ENCODE measurements at regions not wholly inside any gene's neighbourhood (a gene's known extent, or its start where the extent isn't known, plus 50 kb on each side); places are given as distances from the start of the nearest gene placed in this dataset.

DNA sequence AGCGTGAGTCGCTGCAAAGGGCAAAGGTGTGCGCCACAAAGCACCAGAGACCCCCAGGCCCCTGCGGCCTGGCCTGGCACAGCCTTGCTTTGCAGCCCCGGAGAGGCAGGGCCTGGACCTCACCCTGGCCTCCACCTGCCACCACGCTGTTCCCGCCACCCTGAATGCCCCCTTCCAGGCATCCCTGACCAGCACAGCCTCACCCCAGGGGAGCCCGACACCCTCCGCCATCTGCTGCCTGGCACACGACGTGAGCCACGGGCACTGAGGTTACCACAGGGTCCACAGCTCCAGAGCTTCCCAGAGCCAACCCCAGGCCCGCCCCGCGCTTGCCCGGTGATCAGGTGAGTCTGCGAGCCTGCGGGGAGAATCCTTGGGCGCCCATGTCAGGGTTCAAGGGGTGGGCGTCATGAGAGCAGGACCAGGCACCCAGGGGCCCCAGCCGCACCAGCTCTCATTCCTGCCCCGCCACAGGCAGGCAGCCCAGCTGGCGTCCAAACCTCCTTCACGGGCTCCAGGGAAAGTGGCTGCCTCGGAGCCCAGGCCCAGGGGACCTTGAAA lies 171.3 kb downstream of the BRD1 start:
- Histone ChIP-seq H3K27me3 (peaks cover 0 to 12% of the 10 kb centered on the region in 2 donors), H3K4me1 (peaks cover 0 to 48% of the 10 kb centered on the region in 2 donors), H3K9me3 (no peaks in the 10 kb centered on the region), H3K27ac (peak overlapping the region; percentile 39 to 86), H3K36me3 (no peaks in the 10 kb centered on the region), H3K4me3 (peak overlapping the region; percentile 32 to 59)
- ATAC-seq (no peak), DNase-seq (peak in 1 of 4 donors; percentile 72)
- TF ChIP-seq, protein P1, sequence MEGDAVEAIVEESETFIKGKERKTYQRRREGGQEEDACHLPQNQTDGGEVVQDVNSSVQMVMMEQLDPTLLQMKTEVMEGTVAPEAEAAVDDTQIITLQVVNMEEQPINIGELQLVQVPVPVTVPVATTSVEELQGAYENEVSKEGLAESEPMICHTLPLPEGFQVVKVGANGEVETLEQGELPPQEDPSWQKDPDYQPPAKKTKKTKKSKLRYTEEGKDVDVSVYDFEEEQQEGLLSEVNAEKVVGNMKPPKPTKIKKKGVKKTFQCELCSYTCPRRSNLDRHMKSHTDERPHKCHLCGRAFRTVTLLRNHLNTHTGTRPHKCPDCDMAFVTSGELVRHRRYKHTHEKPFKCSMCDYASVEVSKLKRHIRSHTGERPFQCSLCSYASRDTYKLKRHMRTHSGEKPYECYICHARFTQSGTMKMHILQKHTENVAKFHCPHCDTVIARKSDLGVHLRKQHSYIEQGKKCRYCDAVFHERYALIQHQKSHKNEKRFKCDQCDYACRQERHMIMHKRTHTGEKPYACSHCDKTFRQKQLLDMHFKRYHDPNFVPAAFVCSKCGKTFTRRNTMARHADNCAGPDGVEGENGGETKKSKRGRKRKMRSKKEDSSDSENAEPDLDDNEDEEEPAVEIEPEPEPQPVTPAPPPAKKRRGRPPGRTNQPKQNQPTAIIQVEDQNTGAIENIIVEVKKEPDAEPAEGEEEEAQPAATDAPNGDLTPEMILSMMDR (IDR thresholded peaks at IDR 0.05), result no peak
- intact Hi-C loops (cut with DNase I), result no loop called here

DNA sequence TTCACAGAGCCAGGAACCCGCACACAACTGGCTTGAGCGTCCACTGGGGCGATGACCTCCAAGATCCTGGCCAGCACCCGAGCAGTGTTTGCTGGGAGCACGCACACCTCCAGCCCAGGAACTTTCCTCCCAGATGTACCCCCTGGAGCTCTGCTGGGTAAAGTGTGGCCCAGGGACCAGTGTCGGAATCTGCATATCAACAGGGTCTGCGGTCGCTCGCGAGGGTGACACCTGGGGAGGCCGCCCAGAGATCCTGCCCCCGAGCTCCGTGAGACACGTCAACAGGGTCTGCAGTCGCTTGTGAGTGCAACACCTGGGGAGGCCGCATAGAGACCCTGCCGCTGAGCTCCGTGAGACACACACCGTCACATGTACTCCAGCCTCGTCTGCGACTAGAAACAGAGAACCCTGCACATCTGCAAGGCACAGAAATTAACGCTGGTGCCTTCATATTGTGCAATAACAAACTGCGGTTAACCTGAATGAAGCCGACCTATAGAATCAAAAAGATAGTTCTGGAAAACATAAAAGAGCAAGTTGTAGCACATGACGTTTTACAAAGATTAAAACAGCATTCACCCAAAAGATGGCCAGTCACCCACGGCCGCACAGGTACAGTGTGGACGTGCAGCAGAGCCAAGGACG lies 172.4 kb downstream of the BRD1 start:
- TF ChIP-seq, protein P1 (IDR thresholded peaks at IDR 0.05), result no peak
- ATAC-seq (no peak), DNase-seq (peak in 1 of 4 donors; percentile 65)
- Histone ChIP-seq H3K4me1 (peaks cover 0 to 48% of the 10 kb centered on the region in 2 donors), H3K9me3 (no peaks in the 10 kb centered on the region), H3K36me3 (peaks cover 0 to 5% of the 10 kb centered on the region in 2 donors), H3K4me3 (peak overlapping the region in 1 of 2 donors; percentile 59), H3K27me3 (peaks cover 0 to 8% of the 10 kb centered on the region in 2 donors), H3K27ac (peak overlapping the region in 1 of 2 donors; percentile 11)
- intact Hi-C loops (cut with DNase I), result no loop called here

DNA sequence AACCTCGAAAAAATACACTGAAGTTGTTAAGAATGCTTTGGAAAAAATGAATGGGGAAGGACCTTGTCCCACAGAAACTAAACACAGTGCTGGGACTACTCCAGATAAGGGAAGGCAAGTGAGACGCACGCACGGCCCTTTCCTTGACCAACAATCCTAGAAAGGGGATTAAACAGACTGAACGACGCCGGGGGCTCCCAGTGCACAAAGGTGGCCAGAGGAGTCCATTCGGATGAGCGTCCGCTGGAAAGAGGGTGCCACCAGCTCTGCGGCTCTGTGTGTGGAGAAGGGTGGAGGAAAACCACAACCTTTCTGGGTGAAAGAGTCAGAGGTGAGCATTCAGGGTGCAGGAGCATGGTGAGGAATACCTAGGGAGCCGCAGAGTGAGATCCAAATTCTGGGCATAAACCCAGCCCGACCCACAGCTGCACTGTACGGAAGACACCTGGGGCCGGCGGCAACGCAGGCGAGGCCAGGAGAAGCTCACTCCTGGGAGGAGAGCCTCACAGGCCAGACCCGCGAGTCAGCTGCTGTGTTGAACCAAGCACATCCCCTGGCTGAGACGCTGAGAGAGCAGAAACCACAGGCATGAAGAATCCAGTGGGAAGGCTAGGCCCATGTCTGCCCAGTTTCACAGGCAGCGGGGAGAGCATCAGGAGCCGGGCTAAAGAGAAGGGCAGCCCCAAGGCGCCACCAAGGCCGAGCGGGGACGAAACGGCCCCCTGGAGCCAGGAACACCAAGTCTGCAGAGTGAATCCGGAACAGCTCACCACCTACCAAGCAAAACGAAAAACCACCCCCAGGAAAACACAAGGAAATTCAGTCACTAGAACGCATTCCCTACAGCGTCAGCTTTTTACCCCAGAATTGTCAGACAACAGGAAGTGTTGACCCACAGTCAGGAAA lies 177.1 kb downstream of the BRD1 start:
- peaks cover 0 to 10% of the 10 kb centered on the region in 2 donors for H3K36me3 ChIP-seq

DNA sequence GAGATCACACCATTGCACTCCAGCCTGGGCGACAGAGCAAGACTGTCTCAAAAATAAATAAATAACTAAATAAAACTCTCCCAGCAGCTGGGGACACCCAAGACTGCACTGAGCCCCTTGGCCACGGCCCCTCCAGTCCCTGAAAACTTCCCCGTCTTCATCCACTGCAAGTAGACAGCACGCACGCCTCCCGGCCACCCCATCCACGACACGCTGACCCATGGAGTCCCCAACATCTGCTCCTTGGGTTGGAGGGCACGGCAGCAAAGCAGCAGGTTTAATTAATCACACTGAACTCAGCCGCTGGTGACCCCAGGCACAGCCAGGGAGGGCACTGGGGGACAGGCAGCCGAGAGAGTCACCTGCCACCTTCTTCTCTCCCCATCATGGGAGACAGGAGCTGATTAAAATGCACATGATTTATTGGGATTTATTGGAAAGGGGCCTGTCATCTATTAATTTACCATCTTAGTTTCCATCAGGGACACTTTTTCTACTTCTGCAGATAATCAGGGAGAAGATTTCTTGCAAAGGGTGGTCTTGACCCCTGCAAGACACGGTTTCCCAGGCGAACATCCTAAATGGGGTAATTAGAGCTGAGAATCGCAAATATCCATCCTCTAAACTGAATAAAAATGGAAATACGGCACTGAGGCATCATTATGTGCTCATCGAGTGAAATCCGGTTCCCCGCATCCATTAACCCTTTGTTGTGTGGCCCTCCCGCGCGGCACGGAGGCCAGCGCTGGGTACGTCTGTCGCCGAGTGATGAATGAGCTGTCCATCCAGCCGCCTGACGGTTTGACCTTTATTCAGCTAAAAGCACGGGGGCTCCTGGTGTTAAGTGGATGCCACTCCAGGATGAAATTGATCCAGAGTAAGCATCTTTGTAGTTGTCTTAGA lies 178.3 kb downstream of the BRD1 start:
- Histone ChIP-seq H3K27ac (no peak overlapping the region), H3K4me1 (peaks cover 0 to 13% of the 10 kb centered on the region in 2 donors), H3K4me3 (no peak overlapping the region), H3K9me3 (no peaks in the 10 kb centered on the region), H3K27me3 (peaks cover 0 to 38% of the 10 kb centered on the region in 2 donors), H3K36me3 (peaks cover 0 to 10% of the 10 kb centered on the region in 2 donors)
- ATAC-seq, result no peak
- DNase-seq, result peak in 1 of 4 donors; percentile 50
- intact Hi-C loops (cut with DNase I), result no loop called here
- TF ChIP-seq, protein P1 (IDR thresholded peaks at IDR 0.05), result no peak

More for the DNA sequence above, 177.1 kb downstream of the BRD1 start:
- ATAC-seq (no peak), DNase-seq (peak in 1 of 4 donors; percentile 56)
- H3K4me1 ChIP-seq, result peaks cover 0 to 25% of the 10 kb centered on the region in 2 donors
- intact Hi-C loops (cut with DNase I), result no loop called here
- H3K27me3 ChIP-seq, result peaks cover 0 to 38% of the 10 kb centered on the region in 2 donors
- H3K9me3 ChIP-seq, result no peaks in the 10 kb centered on the region
- TF ChIP-seq, protein P1 (IDR thresholded peaks at IDR 0.05), result no peak
- no peak overlapping the region for H3K27ac ChIP-seq
- H3K4me3 ChIP-seq, result no peak overlapping the region

All from left lung (tissue), 4 donors.